RPMI7951 (cell line): ENCODE measurements at regions not wholly inside any gene's neighbourhood (a gene's known extent, or its start where the extent isn't known, plus 50 kb on each side); places are given as distances from the start of the nearest gene placed in this dataset.
A peak's percentile ranks its signal among the peaks of the same experiment; 100 is the strongest.
"Not testable (repeated sequence)": the region's sequence is repeated elsewhere in the genome, so short reads cannot be mapped to it uniquely, and the experiment has no call there.

Source experiments
- DNase-seq: peaks from one replicate; pipeline ENCODE4 v3.0.0-alpha.2; 2012; ENCODE audit warnings: low read depth

DNA sequence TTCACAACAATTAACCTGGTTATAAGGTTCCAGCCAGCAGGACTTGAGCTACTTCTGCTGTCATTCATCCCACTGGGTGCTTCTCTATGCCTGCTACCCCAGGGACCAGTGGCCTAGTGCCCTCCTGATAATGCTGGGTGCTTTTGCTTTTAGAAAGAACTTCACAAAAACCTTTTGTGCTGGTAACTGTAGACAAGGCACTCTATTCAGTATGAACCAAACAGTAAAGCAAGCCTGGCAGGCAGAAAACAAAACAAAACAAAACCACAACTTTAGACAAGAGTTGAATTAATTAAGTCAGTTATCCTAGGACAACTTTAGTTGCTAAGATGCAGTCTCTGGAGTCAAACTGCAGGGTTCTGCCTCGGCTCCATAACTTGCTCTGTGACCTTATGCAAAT lies 61.9 kb upstream of the ADGRL2 start:
- no peak for DNase-seq

DNA sequence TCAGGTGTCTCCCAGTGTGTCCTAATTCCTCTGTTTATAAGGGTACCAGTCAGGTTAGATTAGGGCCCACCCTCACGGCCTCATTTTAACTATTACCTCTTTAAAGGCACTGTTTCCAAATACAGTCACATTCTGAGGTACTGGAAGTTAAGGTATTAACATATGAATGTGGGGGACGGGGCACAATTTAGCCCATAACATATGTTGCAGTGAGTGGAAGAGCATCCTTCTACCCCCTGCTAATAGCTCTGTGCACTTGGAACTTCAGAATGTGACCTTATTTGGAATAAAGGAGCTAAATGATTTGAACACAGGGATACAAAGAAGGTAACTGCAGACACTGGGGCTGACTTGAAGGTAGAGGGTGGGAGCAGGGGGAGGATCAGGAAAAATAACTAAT lies 67.3 kb upstream of the ADGRL2 start:
- DNase-seq, result no peak

DNA sequence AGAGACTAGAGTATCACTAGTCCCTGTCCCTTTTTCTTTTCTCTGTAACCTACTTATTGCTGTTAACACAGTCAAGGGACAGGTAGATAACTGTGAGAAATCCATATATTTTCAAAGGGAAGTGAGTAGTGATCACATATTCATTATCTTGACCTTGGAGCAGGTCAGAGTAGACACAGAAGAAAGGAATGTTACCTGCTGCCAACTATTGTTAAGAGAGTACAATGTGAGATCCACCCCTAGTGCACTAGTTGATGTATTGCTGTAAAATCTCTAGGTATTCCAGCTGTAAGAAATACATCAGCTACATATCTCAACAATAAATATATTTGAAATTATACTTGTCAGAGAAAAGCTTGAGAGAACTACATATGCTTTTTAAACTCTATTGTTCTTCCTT lies 68.7 kb upstream of the ADGRL2 start:
- DNase-seq, result no peak

DNA sequence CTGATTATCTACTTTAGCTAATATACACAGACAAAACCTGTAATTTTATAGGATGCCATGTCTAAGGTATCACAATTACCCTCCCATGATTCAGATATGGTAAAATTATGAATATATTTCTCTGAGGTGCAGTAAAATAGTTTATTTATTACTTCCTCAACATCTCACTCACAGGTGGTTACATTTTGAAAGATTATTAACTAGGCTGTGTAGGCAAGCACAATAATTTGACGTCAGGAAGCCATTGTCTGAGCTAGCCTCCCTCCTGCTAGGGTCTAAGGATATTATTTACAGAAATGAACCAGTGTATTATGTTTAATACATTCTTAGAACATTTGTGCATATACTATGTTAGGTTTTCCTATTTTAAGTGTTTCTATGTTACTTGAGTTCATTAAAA lies 69.9 kb upstream of the ADGRL2 start:
- DNase-seq, result no peak

DNA sequence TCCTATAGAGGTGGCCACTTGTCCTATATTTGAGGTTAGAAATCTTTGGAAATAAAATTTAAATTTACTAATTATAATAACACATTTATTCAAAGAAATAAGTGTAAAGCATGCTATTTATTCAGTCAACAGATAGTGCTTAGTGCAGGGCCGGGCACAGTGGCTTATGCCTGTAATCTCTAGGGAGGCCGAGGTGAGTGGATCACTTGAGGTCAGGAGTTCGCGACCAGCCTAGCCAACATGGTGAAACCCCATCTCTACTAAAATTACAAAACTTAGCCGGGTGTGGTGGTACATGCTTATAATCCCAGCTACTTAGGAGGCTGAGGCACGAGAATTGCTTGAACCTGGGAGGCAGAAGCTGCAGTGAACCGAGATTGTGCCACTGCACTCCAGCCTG lies 70.4 kb upstream of the ADGRL2 start:
- DNase-seq, result not testable (repeated sequence)

DNA sequence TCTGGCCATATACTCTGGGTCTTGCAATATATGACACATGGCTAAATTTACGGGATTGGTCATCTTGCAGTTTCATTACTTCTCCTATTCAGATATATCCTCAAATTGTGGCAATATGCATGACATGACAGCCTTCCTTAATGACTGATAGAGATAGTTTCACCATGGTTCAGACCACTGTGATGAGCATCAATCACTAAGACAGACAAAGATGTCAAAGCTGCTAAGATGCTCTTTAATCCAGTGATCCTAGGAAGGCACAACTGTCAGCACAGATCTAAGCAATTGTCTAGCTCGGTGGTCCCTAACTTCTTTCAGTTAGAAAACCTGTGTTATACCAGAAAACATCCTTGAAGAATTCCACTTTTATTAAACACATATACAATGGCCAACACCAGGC lies 70.9 kb upstream of the ADGRL2 start:
- no peak for DNase-seq

DNA sequence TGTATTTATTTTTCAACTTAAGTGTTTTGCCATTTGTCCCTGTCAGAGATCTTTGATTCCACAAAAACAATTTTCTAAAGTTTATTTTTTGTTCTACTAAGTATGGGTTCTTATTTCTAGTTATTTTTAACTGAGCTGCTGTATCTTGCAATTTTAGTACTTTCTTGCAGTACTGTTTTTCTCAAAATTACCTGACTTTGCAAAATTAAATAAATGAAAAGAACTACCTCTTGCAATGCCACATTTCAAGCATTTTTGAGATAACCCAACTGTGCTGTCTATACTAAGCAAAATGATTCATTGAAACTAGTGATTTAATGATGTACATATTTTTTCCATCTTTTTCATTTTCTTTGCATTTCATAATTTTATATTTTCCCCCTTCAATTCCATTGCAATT lies 71.5 kb upstream of the ADGRL2 start:
- no peak for DNase-seq

DNA sequence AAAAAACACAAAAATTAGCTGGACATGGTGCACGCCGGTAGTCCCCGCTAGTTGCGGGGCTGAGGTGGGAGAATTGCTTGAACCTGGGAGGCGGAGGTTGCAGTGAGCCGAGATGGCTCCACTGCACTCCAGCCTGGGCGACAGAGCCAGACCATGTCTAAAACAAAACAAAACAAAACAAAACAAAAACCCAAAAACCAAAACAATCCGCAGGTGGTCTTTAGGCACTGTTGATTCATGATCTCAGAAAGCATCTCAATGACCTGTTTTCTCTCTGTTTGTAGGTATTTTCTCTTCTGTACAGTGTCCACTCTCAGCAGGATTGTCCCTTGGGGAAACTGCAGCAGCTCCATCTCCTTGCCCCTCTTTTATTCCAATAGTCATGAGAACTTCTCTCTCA lies 74.9 kb upstream of the ADGRL2 start:
- no peak for DNase-seq

DNA sequence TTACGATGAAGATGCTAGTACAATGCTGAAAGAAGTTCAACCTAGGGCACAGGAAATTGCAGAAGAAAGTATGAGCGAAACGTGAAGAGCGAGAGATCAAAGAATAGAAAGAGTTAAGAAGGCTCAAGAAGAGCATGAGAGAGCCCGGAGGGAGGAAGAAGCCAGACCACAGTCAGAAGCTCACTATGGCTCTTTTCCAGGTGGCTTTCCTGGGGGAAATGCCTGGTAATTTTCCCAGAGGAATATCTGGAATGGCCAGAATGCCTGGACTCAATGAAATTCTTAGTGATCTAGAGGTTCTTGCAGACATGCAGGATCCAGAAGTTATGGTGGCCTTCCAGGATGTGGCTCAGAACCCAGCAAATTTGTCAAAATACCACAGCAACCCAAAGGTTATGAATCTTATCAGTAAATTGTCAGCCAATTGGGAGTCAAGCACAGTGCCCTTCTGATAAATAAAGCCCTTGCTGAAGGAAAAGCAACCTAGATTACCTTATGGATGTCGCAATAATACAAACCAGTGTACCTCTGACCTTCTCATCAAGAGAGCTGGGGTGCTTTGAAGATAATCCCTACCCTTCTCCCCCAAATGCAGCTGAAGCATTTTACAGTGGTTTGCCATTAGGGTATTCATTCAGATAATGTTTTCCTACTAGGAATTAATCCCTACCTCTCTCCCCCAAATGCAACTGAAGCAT lies 78.0 kb upstream of the ADGRL2 start:
- DNase-seq, result not testable (repeated sequence)

DNA sequence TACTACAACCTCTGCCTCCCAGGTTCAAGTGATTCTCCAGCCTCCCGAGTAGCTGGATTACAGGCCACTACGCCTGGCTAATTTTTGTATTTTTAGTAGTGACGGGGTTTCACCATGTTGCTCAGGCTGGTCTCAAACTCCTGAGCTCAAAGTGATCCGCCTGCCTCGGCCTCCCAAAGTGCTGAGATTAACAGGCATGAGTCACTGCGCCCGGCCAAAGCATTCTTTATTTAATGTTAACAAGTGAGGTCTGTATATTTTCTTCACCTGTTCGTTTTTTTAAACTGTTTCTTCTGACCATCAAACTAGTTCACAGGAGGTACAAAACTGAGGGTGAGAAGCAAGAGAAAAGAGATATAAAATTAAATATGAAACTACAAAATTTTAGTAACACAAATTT lies 80.5 kb upstream of the ADGRL2 start:
- not testable (repeated sequence) for DNase-seq

DNA sequence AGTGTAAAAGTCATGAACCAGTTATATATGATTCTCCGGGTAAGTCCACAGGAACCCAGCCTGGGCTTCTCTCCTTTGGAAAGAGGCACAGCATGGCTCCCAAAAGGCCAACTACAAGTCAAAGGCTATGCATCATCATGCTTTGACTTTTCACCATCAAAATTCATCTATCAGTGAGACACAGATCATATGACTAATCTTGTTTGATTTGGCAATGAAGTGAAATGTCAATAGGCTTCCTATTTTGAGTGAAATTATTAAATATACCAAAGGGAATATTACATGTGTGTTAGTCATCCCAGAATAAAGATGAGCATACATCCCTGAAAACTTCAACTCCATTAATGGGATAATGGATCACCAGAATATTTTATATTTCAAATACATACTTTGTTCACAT lies 83.5 kb upstream of the ADGRL2 start:
- no peak for DNase-seq

DNA sequence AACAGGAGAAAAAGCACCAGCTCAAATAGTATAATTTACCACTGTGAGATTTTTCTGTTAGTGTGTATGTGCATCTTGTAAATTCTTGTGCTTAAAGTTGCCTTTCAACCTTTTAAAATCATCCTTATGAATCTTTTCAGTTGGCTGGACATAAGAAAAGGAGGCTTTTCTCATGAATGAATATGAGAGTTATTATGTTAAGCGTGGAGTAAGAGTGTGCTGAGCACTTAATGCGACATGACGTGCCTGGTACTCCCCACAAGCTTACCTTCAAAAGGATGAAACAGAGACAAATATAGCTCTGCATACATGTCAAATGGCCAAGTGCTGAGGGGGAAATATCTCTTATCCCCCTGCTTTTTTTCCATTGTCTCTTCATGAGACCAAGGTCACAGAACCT lies 85.3 kb upstream of the ADGRL2 start:
- DNase-seq, result no peak

DNA sequence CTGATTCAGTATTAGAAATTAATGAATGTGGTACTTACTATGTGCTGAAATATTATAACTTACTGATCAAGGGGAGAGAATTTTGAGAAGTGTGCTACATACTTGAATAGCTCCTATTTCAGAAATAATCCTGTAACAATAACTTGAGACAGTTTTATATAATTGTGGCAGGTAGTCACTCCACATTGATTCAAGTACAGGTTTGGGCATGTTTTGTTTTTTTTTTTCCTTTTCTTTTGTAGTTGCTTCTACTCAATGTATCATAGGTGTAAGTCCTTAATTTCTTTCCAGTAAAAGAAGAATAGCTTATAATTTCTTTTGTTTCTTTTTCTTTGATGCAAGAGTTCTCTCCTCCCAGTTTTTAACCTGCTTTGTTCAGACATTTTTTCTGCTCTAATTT lies 86.1 kb upstream of the ADGRL2 start:
- DNase-seq, result no peak

DNA sequence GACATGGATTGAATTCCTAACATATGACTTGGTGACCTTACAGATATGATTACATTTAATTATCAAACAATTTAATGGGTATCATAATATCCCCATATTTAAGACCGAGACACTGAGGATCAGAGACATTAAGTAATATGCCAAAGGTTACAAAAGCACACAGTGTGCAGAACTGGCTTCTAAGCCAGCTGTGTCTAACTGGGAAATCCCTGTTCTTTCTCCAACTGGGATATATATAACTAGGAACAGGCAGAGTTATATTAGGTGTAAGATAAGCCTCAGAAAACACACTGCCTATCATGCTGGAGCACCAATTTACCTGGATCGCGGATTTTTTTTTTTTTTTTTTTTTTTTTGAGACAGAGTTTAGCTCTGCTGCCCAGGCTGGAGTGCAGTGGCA lies 88.3 kb upstream of the ADGRL2 start:
- no peak for DNase-seq

DNA sequence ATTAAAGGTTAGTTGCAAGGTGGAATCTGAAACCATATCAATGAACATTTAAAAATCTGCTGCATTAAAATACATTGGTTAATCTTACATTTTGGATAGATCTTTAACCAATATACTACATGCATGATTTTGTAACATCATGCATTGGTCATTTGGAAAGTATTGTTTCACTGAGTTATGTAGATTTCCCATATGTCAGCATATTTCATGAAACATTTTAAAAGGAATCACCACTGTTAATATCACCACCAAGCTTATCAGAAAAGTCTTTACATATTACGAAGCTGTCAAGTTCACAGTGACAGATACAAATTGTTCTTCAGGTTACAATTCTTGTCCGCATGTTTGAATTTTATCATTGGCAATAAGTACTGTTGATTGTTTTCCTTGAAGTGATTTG lies 89.9 kb upstream of the ADGRL2 start:
- no peak for DNase-seq

DNA sequence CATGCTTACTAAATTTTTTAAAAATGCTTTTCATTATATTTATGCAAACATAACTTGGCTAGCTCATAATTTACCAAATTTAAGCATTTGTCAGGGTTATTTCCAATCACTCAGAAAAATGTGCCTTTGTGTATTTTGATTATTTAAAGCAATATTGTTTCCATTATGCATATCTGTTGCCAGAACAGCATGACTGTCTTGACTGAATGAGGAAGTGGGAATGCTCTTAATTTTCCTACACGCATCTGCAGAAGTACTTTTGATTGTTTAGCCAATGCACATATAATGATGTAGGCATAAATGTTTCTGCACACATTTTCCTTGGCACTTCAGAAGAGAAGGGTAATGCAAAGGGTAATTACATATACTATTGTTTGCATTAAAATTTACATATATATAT lies 92.5 kb upstream of the ADGRL2 start:
- DNase-seq, result no peak

DNA sequence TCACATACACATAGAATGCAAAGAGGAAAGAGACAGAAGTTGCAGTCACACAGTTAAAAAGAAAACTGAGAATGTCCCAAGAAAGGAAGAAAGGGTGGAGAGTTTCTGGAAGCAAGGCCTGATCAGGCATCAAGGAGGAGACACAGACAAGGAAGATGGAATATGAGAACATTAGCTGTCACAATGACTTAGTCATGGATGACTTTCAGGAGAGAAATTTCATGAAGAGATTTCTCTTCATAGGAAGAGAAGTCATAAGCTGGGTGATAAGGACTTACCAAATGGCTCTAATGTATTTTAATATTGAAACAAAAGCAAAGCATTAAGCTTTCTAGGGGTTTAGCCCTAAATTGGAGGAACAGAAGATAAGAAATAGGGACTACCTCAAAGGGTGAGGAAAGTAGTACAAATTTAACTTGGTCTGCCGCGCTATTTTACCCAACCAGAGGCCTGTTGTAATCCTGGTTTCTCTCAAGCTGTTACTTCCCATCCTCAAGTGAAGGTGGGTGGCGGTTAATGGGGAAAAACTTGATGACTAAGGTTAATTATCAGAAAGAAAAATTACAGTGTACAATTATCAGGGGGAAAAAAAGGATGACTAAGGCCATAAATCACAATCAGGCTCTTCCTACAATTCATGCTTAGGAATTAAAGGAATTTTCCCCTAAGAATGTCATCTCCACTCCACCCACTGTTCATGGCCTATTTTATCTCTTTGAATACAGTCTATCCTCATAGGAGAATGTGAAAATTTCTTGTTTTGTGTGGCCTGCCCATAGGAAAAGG lies 93.9 kb upstream of the ADGRL2 start:
- peak; percentile 1 for DNase-seq

DNA sequence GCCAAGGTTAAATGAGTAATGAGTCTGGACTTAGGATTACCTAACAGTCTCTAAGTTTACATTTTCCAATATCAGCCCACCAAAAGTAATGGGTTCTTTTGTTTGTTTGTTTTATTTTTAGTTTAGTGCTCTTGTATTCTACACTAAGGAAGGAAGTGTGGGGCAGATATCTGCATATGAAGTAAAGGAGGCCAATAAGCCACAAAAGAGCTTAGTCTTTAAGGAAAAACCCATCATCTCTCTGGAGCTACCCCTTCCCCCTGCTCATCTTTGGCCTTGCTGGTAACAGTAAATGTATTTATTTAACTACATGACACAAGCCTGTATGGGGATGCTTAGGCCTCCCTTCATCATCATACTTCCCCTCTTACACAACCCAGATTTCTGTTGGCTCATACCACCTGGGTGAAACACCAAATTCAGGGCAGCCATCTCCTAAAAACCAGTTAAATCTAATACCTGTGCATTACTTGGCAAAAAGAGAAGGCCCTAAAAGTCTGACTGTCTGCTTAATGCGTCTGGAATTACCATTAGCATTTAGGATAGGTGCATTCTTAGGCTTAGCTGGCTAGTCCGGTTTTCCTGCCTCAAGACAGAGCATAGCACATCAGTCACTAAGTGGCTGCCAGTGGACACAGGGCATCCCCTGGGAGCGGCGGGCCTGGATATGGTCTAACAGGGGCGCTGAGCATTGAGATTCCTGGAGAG lies 96.8 kb upstream of the ADGRL2 start:
- no peak for DNase-seq

DNA sequence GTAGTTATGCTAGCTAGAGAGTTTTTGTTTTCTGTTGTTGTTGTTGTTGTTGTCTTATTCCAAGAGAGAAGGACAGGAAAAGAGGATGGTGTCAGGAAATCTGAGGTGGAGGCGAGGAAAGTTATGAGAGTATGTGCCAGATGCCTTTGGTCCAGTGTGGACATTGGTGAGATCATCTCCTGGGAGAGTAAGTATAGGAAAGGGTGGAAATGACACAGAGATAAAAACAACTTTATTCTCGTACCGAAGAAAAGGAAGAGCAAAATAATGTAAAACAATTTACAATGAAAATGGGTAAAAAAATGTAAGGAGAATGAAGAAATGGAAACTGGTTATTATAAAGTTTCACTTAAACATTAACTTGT lies 97.4 kb upstream of the ADGRL2 start:
- no peak for DNase-seq

DNA sequence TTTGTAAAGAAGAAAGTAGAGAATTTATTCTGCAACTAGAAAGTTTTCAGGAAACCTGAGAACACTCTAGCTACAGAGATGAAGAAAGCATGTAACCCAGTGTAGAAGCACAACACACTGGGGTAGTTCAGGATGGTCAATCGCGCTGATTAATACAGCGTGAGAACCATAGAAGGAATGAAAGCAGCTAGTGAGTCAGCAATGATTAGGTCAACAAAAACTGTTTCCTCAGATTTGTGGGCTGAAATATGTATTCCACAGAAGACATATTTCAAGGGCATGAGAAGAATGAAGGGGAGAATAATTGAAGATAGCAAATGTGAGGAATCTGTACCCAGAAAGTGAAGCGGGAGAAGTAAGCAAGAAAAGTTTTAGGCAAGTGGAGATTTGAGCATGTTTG lies 97.8 kb upstream of the ADGRL2 start:
- DNase-seq, result no peak

DNA sequence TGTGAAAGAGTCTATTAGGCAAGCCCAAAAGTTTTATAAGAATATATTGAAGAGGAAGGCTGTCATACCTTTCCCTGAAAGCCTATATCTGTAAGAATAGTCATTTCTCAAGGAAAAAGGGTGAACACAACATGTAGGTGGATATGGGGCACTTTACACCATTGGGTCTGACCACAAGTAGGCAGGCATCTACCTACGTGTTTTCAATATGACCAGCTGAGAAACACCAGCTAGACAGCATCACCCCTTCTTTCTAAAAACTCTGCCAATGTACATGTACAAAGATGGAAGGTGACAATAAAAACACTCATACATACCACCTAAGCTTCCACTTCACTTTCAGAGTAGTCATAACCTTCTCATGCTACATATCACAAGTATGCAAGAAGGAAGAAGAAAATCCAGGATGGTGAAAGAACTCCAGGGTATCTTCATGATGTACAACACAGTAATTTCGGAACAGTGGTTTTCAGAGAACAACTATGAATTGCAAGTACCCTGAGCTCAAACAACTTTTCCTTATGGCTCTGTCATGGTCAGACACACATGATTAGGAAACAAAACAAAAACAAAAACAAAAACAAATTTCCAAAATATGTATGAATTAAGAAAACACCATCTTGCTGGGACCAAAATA lies 98.5 kb upstream of the ADGRL2 start:
- no peak for DNase-seq

DNA sequence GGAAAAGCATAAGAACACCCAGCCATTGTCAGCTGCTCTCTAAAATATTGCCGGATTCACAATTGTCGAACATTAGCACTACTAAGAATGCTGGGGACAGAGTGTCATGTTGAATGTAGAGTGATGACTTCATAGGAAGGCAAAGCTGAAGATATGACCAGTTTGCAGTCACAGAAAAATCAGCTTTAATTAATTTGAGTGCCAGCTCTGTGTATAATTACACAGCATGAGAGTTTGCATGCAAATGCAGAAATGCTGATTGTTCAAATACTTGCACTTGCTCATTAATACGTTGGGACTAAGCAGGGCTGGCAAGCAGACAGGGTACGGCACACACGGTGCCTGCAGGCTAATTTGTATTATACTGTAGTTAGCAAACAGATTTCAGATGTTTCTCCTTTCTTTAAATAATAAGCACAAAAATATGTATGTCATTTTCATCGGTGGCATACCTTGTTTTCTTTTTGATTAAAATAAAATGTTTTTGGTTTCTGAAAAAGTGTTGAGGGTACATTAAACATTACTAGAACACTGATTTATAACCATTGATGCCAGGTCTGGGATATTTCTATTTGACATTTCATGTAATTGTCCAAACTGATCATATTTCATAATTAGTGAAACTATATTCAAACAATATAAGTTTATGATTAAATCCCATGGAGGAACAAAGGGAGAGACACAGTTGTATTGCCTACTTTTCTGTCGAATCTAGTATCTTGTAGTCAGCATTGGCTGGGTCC lies 99.8 kb upstream of the ADGRL2 start:
- no peak for DNase-seq
